ENCODE measurements at regions not wholly inside any gene's neighbourhood (a gene's known extent, or its start where the extent isn't known, plus 50 kb on each side); places are given as distances from the start of the nearest gene placed in this dataset.

- Histone ChIP-seq H3K9ac (ENCODE audit: insufficient read length, low read depth) (no peak overlapping the region), H3K9me3 (ENCODE audit: insufficient read depth, low read length) (peaks cover 7% of the 10 kb centered on the region), H3K27me3 (ENCODE audit: insufficient read depth, insufficient read length) (no peaks in the 10 kb centered on the region), H3K4me3 (ENCODE audit: insufficient read length, low read depth) (no peak overlapping the region), H3K36me3 (ENCODE audit: insufficient read depth, insufficient read length, low read length) (no peaks in the 10 kb centered on the region), H3K4me1 (ENCODE audit: insufficient read depth, insufficient read length) (no peaks in the 10 kb centered on the region)
- DNase-seq (ENCODE audit: low read depth, low spot score) = no peak
- TF ChIP-seq ZNF274 (IDR thresholded peaks at IDR 0.05; ENCODE audit: low read depth, low read length) (no peak), YY1 (IDR thresholded peaks at IDR 0.05; ENCODE audit: insufficient read depth, insufficient read length) (no peak), SUZ12 (IDR thresholded peaks at IDR 0.05; ENCODE audit: extremely low read depth, insufficient read depth, insufficient read length) (no peak)
Observed at GRCh38 chr3:67083277-67083676, 85.2 kb downstream of the KBTBD8 start.

GRCh38 chr3:67087788-67088187 lies 89.7 kb downstream of the KBTBD8 start:
- Histone ChIP-seq H3K4me1 (ENCODE audit: insufficient read depth, insufficient read length) (no peaks in the 10 kb centered on the region), H3K27me3 (ENCODE audit: insufficient read depth, insufficient read length) (no peaks in the 10 kb centered on the region), H3K36me3 (ENCODE audit: insufficient read depth, insufficient read length, low read length) (no peaks in the 10 kb centered on the region), H3K9me3 (ENCODE audit: insufficient read depth, low read length) (peaks cover 7% of the 10 kb centered on the region), H3K4me3 (ENCODE audit: insufficient read length, low read depth) (no peak overlapping the region), H3K9ac (ENCODE audit: insufficient read length, low read depth) (no peak overlapping the region)
- no peak for TF ChIP-seq ZNF274 (IDR thresholded peaks at IDR 0.05; ENCODE audit: low read depth, low read length)
- TF ChIP-seq YY1 (IDR thresholded peaks at IDR 0.05; ENCODE audit: insufficient read depth, insufficient read length) = no peak
- TF ChIP-seq SUZ12 (IDR thresholded peaks at IDR 0.05; ENCODE audit: extremely low read depth, insufficient read depth, insufficient read length) = no peak
- DNase-seq (ENCODE audit: low read depth, low spot score) = no peak

GRCh38 chr3:67090474-67090873 lies 92.4 kb downstream of the KBTBD8 start:
- DNase-seq (ENCODE audit: low read depth, low spot score) = no peak
- Histone ChIP-seq H3K9me3 (ENCODE audit: insufficient read depth, low read length) (no peaks in the 10 kb centered on the region), H3K4me1 (ENCODE audit: insufficient read depth, insufficient read length) (no peaks in the 10 kb centered on the region), H3K36me3 (ENCODE audit: insufficient read depth, insufficient read length, low read length) (no peaks in the 10 kb centered on the region), H3K27me3 (ENCODE audit: insufficient read depth, insufficient read length) (no peaks in the 10 kb centered on the region), H3K9ac (ENCODE audit: insufficient read length, low read depth) (no peak overlapping the region), H3K4me3 (ENCODE audit: insufficient read length, low read depth) (no peak overlapping the region)
- TF ChIP-seq SUZ12 (IDR thresholded peaks at IDR 0.05; ENCODE audit: extremely low read depth, insufficient read depth, insufficient read length) = no peak
- no peak for TF ChIP-seq ZNF274 (IDR thresholded peaks at IDR 0.05; ENCODE audit: low read depth, low read length)
- TF ChIP-seq YY1 (IDR thresholded peaks at IDR 0.05; ENCODE audit: insufficient read depth, insufficient read length) = no peak

- H3K9me3 ChIP-seq (ENCODE audit: insufficient read depth, low read length) = no peaks in the 10 kb centered on the region
- no peaks in the 10 kb centered on the region for H3K36me3 ChIP-seq (ENCODE audit: insufficient read depth, insufficient read length, low read length)
- DNase-seq (ENCODE audit: low read depth, low spot score) = no peak
- no peak overlapping the region for H3K9ac ChIP-seq (ENCODE audit: insufficient read length, low read depth)
- no peaks in the 10 kb centered on the region for H3K4me1 ChIP-seq (ENCODE audit: insufficient read depth, insufficient read length)
- no peak for TF ChIP-seq ZNF274 (IDR thresholded peaks at IDR 0.05; ENCODE audit: low read depth, low read length)
- no peak for TF ChIP-seq SUZ12 (IDR thresholded peaks at IDR 0.05; ENCODE audit: extremely low read depth, insufficient read depth, insufficient read length)
- TF ChIP-seq YY1 (IDR thresholded peaks at IDR 0.05; ENCODE audit: insufficient read depth, insufficient read length) = no peak
- H3K27me3 ChIP-seq (ENCODE audit: insufficient read depth, insufficient read length) = no peaks in the 10 kb centered on the region
- H3K4me3 ChIP-seq (ENCODE audit: insufficient read length, low read depth) = no peak overlapping the region
Observed at GRCh38 chr3:67093305-67093704, 95.2 kb downstream of the KBTBD8 start.

GRCh38 chr3:67094167-67094566 lies 96.1 kb downstream of the KBTBD8 start:
- TF ChIP-seq ZNF274 (IDR thresholded peaks at IDR 0.05; ENCODE audit: low read depth, low read length) = no peak
- TF ChIP-seq YY1 (IDR thresholded peaks at IDR 0.05; ENCODE audit: insufficient read depth, insufficient read length) = no peak
- TF ChIP-seq SUZ12 (IDR thresholded peaks at IDR 0.05; ENCODE audit: extremely low read depth, insufficient read depth, insufficient read length) = no peak
- no peaks in the 10 kb centered on the region for H3K9me3 ChIP-seq (ENCODE audit: insufficient read depth, low read length)
- H3K9ac ChIP-seq (ENCODE audit: insufficient read length, low read depth) = no peak overlapping the region
- no peak for DNase-seq (ENCODE audit: low read depth, low spot score)
- H3K4me1 ChIP-seq (ENCODE audit: insufficient read depth, insufficient read length) = no peaks in the 10 kb centered on the region
- H3K36me3 ChIP-seq (ENCODE audit: insufficient read depth, insufficient read length, low read length) = no peaks in the 10 kb centered on the region
- H3K27me3 ChIP-seq (ENCODE audit: insufficient read depth, insufficient read length) = no peaks in the 10 kb centered on the region
- H3K4me3 ChIP-seq (ENCODE audit: insufficient read length, low read depth) = no peak overlapping the region

GRCh38 chr3:67094774-67095173 lies 96.7 kb downstream of the KBTBD8 start:
- TF ChIP-seq YY1 (IDR thresholded peaks at IDR 0.05; ENCODE audit: insufficient read depth, insufficient read length) (no peak), SUZ12 (IDR thresholded peaks at IDR 0.05; ENCODE audit: extremely low read depth, insufficient read depth, insufficient read length) (no peak), ZNF274 (IDR thresholded peaks at IDR 0.05; ENCODE audit: low read depth, low read length) (no peak)
- Histone ChIP-seq H3K27me3 (ENCODE audit: insufficient read depth, insufficient read length) (no peaks in the 10 kb centered on the region), H3K36me3 (ENCODE audit: insufficient read depth, insufficient read length, low read length) (no peaks in the 10 kb centered on the region), H3K4me1 (ENCODE audit: insufficient read depth, insufficient read length) (no peaks in the 10 kb centered on the region), H3K9ac (ENCODE audit: insufficient read length, low read depth) (no peak overlapping the region), H3K4me3 (ENCODE audit: insufficient read length, low read depth) (no peak overlapping the region), H3K9me3 (ENCODE audit: insufficient read depth, low read length) (no peaks in the 10 kb centered on the region)
- DNase-seq (ENCODE audit: low read depth, low spot score) = no peak

- Histone ChIP-seq H3K36me3 (ENCODE audit: insufficient read depth, insufficient read length, low read length) (no peaks in the 10 kb centered on the region), H3K4me1 (ENCODE audit: insufficient read depth, insufficient read length) (no peaks in the 10 kb centered on the region), H3K27me3 (ENCODE audit: insufficient read depth, insufficient read length) (no peaks in the 10 kb centered on the region), H3K4me3 (ENCODE audit: insufficient read length, low read depth) (no peak overlapping the region), H3K9ac (ENCODE audit: insufficient read length, low read depth) (no peak overlapping the region), H3K9me3 (ENCODE audit: insufficient read depth, low read length) (peaks cover 12% of the 10 kb centered on the region; the same call in 1 of the 2 replicates)
- no peak for TF ChIP-seq YY1 (IDR thresholded peaks at IDR 0.05; ENCODE audit: insufficient read depth, insufficient read length)
- no peak for TF ChIP-seq SUZ12 (IDR thresholded peaks at IDR 0.05; ENCODE audit: extremely low read depth, insufficient read depth, insufficient read length)
- TF ChIP-seq ZNF274 (IDR thresholded peaks at IDR 0.05; ENCODE audit: low read depth, low read length) = no peak
- DNase-seq (ENCODE audit: low read depth, low spot score) = no peak
Observed at GRCh38 chr3:67104388-67104787, 106.3 kb downstream of the KBTBD8 start.

Data from NT2/D1 (cell line).